A673 (cell line): ENCODE measurements at regions not wholly inside any gene's neighbourhood (a gene's known extent, or its start where the extent isn't known, plus 50 kb on each side); places are given as distances from the start of the nearest gene placed in this dataset.

ENCODE experiments used
- BruUV-seq: library from RNA; stranded (reverse); fragments of 400-500 nt; replicated peaks from 2 replicates; lab custom pipeline; 2021; lab: Mats Ljungman, UMichigan
- CTCF ChIA-PET: fragments of 300-600 bp; sonication (Branson Sonifier 250); formaldehyde crosslinking; loops from one replicate; lab custom pipeline; 2022; ENCODE audit warnings: antibody characterized with exemption; lab: Charles Lee
- POLR2A ChIA-PET: fragments of 300-600 bp; sonication (Branson Sonifier 250); formaldehyde crosslinking; loops from one replicate; lab custom pipeline; 2022; ENCODE audit warnings: antibody characterized with exemption; ENCODE audit not compliant: low non-redundant PET; lab: Charles Lee
- DNase-seq: peaks from one replicate; pipeline ENCODE4 v3.0.0-alpha.2; 2015; ENCODE audit warnings: low spot score
- H3K27ac ChIP-seq: fragments of 200-600 bp; sonication (generic); 2 replicates; pipeline ENCODE4 v1.5.1; 2016; ENCODE audit warnings: mixed run types, low read depth, mild to moderate bottlenecking, mixed read lengths, antibody characterized with exemption, low read length; ENCODE audit not compliant: poor library complexity, severe bottlenecking
- H3K27me3 ChIP-seq: fragments of 200-600 bp; sonication (generic); replicated peaks from 2 replicates; pipeline ENCODE4 v1.6.1; 2017; ENCODE audit warnings: mixed run types, low read depth, mild to moderate bottlenecking, mixed read lengths, antibody characterized with exemption, low read length; ENCODE audit not compliant: insufficient read depth, poor library complexity
- H3K36me3 ChIP-seq: fragments of 200-600 bp; sonication (generic); 2 replicates; pipeline ENCODE4 v1.6.1; 2016; ENCODE audit warnings: mixed run types, mild to moderate bottlenecking, mixed read lengths, antibody characterized with exemption, low read length; ENCODE audit not compliant: insufficient read depth, poor library complexity, severe bottlenecking
- H3K4me1 ChIP-seq: fragments of 200-600 bp; sonication (generic); 2 replicates; pipeline ENCODE4 v1.6.1; 2017; ENCODE audit warnings: mixed run types, mild to moderate bottlenecking, mixed read lengths, antibody characterized with exemption, low read length; ENCODE audit not compliant: insufficient read depth, poor library complexity, severe bottlenecking
- H3K4me3 ChIP-seq: fragments of 200-600 bp; sonication (generic); 2 replicates; pipeline ENCODE4 v1.5.1; 2016; ENCODE audit warnings: low read depth, mixed run types, mild to moderate bottlenecking, mixed read lengths, low read length; ENCODE audit not compliant: poor library complexity, severe bottlenecking
- H3K9me3 ChIP-seq: fragments of 200-600 bp; sonication (generic); 2 replicates; pipeline ENCODE4 v1.6.1; 2016; ENCODE audit warnings: mixed run types, low read depth, mild to moderate bottlenecking, mixed read lengths, antibody characterized with exemption, low read length; ENCODE audit not compliant: poor library complexity, severe bottlenecking
- CTCF ChIP-seq: fragments of 300-800, 200-600 bp; sonication (generic); conservative IDR thresholded peaks from 2 replicates; pipeline ENCODE4 v1.5.1; 2017; ENCODE audit warnings: low read depth, mild to moderate bottlenecking, antibody characterized with exemption, low read length, moderate library complexity, mixed read lengths
- EZH2 ChIP-seq: fragments of 200-600 bp; sonication (generic); IDR thresholded peaks from 2 replicates; pipeline ENCODE4 v1.6.1; 2017; ENCODE audit warnings: borderline replicate concordance, low read depth, mild to moderate bottlenecking, mixed read lengths, antibody characterized with exemption, low read length; ENCODE audit not compliant: poor library complexity, severe bottlenecking
- intact Hi-C: fragments of 100-400 bp; cut with micrococcal nuclease; formaldehyde crosslinking; loops from one replicate; pipeline ENCODE4 v1.10.0; 2022; ENCODE audit not compliant: unreplicated experiment

DNA sequence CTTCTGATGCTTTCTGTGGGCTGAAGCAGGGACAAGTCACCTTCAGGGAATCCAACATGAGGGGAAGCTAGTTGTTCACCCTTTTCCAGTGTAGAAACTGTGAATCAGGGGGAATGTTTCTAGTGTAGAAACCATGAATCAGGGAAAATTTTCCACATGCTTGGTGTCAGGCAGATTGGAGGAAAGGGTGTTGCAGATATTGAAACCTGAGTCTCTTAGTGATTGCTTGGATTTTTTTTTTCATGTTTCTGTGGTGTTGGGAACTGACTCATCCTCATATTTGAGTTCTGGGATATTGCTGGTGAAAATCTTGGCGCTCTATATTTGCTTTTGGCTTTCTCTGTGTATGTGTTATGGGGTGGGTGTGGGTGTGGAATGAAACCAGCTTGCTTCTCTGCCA, 144.5 kb upstream of the FBXO33 start:
- Histone ChIP-seq H3K9me3 (no peaks in the 10 kb centered on the region), H3K36me3 (no peaks in the 10 kb centered on the region), H3K27ac (no peak overlapping the region), H3K4me3 (no peak overlapping the region), H3K4me1 (no peaks in the 10 kb centered on the region), H3K27me3 (no peaks in the 10 kb centered on the region)
- ChIA-PET CTCF (no interaction called here), POLR2A (no interaction called here)
- no peak for TF ChIP-seq EZH2
- no peak for TF ChIP-seq CTCF
- no TSS peak for BruUV-seq
- DNase-seq: no peak
- intact Hi-C loops: no loop called here

GRCh38 chr14:39576258-39576657, 144.0 kb upstream of the FBXO33 start:
- intact Hi-C loops: no loop called here
- no TSS peak for BruUV-seq
- no peaks in the 10 kb centered on the region for H3K9me3 ChIP-seq
- H3K27me3 ChIP-seq: no peaks in the 10 kb centered on the region
- H3K4me1 ChIP-seq: no peaks in the 10 kb centered on the region
- TF ChIP-seq EZH2 (no peak), CTCF (no peak)
- CTCF ChIA-PET: no interaction called here
- H3K4me3 ChIP-seq: no peak overlapping the region
- H3K27ac ChIP-seq: no peak overlapping the region
- no peak for DNase-seq
- H3K36me3 ChIP-seq: no peaks in the 10 kb centered on the region
- POLR2A ChIA-PET: no interaction called here

GRCh38 chr14:39568809-39569538, 136.7 kb upstream of the FBXO33 start:
- H3K9me3 ChIP-seq: no peaks in the 10 kb centered on the region
- no peak for DNase-seq
- intact Hi-C loops: no loop called here
- H3K27ac ChIP-seq: no peak overlapping the region
- no TSS peak for BruUV-seq
- CTCF ChIA-PET: no interaction called here
- TF ChIP-seq EZH2: no peak
- TF ChIP-seq CTCF: no peak
- H3K4me1 ChIP-seq: no peaks in the 10 kb centered on the region
- H3K4me3 ChIP-seq: no peak overlapping the region
- no peaks in the 10 kb centered on the region for H3K27me3 ChIP-seq
- H3K36me3 ChIP-seq: no peaks in the 10 kb centered on the region
- POLR2A ChIA-PET: no interaction called here
